Thyroid gland (tissue), 4 donors: ENCODE measurements at regions not wholly inside any gene's neighbourhood (a gene's known extent, or its start where the extent isn't known, plus 50 kb on each side); places are given as distances from the start of the nearest gene placed in this dataset.

ENCODE experiments used
- DNase-seq, 2 donors: peaks; one replicate each; pipeline ENCODE4 v3.0.0-alpha.2; 2019
- H3K27ac ChIP-seq, 3 donors: fragments of 200-600 bp; sonication (generic); 1 replicate in 2 of 3; 2 replicates in 1 of 3; pipeline ENCODE4 v1.5.1; 2016 to 2019; ENCODE audit warnings: mild to moderate bottlenecking in 1 of 3, moderate library complexity in 1 of 3
- H3K27me3 ChIP-seq: fragments of 200-600 bp; sonication (generic); one replicate; pipeline ENCODE4 v1.5.1; 2019
- H3K36me3 ChIP-seq, 2 donors: fragments of 200-600 bp; sonication (generic); one replicate each; pipeline ENCODE4 v1.5.1; 2016 to 2019
- H3K4me1 ChIP-seq, 2 donors: fragments of 200-600 bp; sonication (generic); one replicate each; pipeline ENCODE4 v1.5.1; 2017 to 2019
- H3K4me3 ChIP-seq, 3 donors: fragments of 200-600 bp; sonication (generic); replicated peaks in 1 of 3; 1 replicate in 2 of 3; 2 replicates in 1 of 3; pipeline ENCODE4 v1.5.1; 2016; ENCODE audit warnings: mild to moderate bottlenecking in 1 of 3
- H3K9me3 ChIP-seq: fragments of 200-600 bp; sonication (generic); one replicate; pipeline ENCODE4 v1.5.1; 2017
- POLR2A ChIP-seq, 2 donors: fragments of 450-650 bp; IDR thresholded peaks; one replicate each; pipeline ENCODE4 v1.6.1; 2017; ENCODE audit warnings: antibody characterized with exemption in 2 of 2, mild to moderate bottlenecking in 2 of 2, moderate library complexity in 1 of 2
- WGBS, 2 donors: methylation state at CpG; one replicate each; pipeline ENCODE4 v1.1.5; 2017; 5-methylcytosine and 5-hydroxymethylcytosine counted together
- intact Hi-C: fragments of 100-400 bp; cut with DNase I; formaldehyde crosslinking; loops from one replicate; pipeline ENCODE4 v1.15.1; 2023
- TF ChIP-seq, protein P1 (sequence below), 6 experiments: fragments of 200-600 bp in 3 of 6; fragments of 450-650 bp in 3 of 6; sonication (generic) in 3 of 6; IDR thresholded peaks; one replicate each; pipeline ENCODE4 v1.5.1; 2016 to 2019; ENCODE audit warnings: antibody characterized with exemption in 6 of 6, mild to moderate bottlenecking in 2 of 6, inconsistent platforms in 1 of 6, moderate library complexity in 1 of 6

DNA sequence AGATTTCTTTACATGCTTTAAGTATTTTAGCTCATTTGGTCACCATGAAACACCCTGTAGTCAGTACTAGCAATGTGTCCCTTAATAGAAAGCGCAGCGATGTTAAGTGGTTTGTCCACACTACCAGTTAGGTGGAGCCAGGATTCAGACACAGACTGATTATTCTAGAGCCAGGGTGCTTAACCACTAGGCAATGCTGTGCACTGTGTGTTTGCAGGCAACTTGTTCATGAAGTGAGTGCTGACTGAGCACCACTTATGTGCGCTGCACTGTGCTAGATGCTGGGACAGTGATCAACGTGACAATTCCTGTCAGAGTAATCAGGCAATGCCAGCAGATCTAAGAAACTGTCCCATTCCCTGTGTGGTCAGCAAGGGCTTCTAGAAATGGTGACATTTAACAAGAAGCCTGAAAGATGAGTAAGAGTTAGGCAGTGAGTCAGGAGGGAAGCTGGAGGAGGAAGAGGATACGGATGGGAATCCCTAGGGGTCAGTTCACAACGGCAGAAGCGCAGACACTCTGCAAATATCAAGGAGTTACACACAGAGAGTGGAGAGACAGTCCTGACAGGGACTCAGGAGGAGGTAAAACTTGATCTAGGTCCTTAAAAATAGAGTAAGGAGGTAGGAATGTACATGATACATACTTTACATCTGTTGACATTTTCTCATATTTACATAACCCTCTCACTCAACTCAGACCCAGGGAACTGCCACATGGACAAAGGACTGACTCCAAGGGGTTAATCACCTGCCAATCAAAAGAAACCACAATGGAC lies 69.7 kb upstream of the EGR2 start:
- DNase-seq: peak; percentile 16 to 25
- no peaks in the 10 kb centered on the region for H3K36me3 ChIP-seq
- TF ChIP-seq, protein P1, sequence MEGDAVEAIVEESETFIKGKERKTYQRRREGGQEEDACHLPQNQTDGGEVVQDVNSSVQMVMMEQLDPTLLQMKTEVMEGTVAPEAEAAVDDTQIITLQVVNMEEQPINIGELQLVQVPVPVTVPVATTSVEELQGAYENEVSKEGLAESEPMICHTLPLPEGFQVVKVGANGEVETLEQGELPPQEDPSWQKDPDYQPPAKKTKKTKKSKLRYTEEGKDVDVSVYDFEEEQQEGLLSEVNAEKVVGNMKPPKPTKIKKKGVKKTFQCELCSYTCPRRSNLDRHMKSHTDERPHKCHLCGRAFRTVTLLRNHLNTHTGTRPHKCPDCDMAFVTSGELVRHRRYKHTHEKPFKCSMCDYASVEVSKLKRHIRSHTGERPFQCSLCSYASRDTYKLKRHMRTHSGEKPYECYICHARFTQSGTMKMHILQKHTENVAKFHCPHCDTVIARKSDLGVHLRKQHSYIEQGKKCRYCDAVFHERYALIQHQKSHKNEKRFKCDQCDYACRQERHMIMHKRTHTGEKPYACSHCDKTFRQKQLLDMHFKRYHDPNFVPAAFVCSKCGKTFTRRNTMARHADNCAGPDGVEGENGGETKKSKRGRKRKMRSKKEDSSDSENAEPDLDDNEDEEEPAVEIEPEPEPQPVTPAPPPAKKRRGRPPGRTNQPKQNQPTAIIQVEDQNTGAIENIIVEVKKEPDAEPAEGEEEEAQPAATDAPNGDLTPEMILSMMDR (IDR thresholded peaks at IDR 0.05): no peak
- TF ChIP-seq POLR2A (IDR thresholded peaks at IDR 0.05): no peak
- no peaks in the 10 kb centered on the region for H3K27me3 ChIP-seq
- intact Hi-C loops: no loop called here
- H3K4me1 ChIP-seq: no peaks in the 10 kb centered on the region
- H3K27ac ChIP-seq: no peak overlapping the region
- H3K9me3 ChIP-seq: no peaks in the 10 kb centered on the region
- H3K4me3 ChIP-seq: no peak overlapping the region
- 38 to 48% methylated on average over 7 of the region's 7 CpGs for WGBS, 2 donors

DNA sequence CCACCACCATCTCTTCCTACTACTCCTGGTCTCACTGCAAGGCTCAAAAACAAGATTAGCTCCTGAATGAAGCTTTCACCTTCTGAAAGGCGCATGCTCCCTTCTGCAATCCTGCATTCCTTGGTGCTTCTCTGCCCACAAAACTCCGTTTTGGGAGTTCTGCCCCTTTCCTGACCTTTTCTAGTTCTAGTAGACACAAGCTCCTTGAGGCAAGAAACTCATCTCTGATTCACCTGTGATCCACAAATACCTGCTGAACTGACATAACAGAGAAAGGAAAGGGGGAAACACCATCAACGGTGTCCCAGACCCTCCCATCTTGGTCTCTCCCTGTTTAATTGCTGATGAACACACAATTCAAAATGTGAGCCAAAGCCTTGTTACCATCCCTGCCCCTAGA lies 64.0 kb upstream of the EGR2 start:
- intact Hi-C loops: no loop called here
- H3K27ac ChIP-seq: no peak overlapping the region
- H3K9me3 ChIP-seq: no peaks in the 10 kb centered on the region
- 86 to 87% methylated on average over 3 of the region's 3 CpGs for WGBS, 2 donors
- H3K27me3 ChIP-seq: no peaks in the 10 kb centered on the region
- TF ChIP-seq, protein P1 (IDR thresholded peaks at IDR 0.05): no peak
- no peak for TF ChIP-seq POLR2A (IDR thresholded peaks at IDR 0.05)
- no peaks in the 10 kb centered on the region for H3K4me1 ChIP-seq
- no peaks in the 10 kb centered on the region for H3K36me3 ChIP-seq
- no peak for DNase-seq
- H3K4me3 ChIP-seq: no peak overlapping the region

DNA sequence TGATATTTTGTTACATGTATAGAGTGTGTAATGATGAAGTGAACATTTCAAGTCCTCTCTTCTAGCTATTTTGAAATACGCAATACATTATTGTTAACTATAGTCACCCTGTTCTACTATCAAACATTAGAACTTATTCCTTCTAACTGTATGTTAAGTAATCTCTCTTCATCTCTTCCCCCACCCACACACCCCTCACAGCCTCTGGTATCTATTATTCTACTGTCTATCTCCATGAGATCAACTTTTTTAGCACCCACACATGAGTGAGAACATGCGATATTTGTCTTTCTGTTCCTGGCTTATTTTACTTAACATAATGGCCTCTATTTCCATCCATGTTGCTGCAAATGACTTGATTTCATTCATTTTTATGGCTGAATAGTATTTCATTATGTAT lies 57.7 kb upstream of the EGR2 start:
- WGBS, 2 donors: 88 to 97% methylated on average over 2 of the region's 2 CpGs
- Histone ChIP-seq H3K36me3 (no peaks in the 10 kb centered on the region), H3K9me3 (no peaks in the 10 kb centered on the region), H3K27ac (no peak overlapping the region), H3K27me3 (no peaks in the 10 kb centered on the region), H3K4me3 (no peak overlapping the region), H3K4me1 (no peaks in the 10 kb centered on the region)
- TF ChIP-seq, protein P1 (IDR thresholded peaks at IDR 0.05): no peak
- TF ChIP-seq POLR2A (IDR thresholded peaks at IDR 0.05): no peak
- DNase-seq: no peak
- intact Hi-C loops: no loop called here

DNA sequence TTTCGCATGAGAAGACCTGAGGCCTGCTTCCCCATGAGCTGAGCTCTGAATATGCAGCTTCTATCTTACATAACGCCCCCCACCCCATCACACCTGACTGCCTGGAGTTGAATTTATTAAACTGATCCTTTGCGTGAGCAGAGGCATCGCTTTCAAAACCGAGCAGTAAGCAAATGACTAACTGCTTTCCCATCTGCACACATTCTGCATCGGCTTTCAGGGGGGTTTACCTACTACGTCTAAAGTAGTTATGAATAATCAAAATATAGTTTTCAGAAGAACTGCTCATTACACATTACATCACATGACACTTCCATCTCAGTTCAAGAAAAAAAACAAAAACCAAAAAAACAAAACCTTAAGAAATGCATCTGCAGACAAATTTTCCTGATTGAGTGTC lies 54.7 kb upstream of the EGR2 start:
- WGBS, 2 donors: 86 to 90% methylated on average over 7 of the region's 7 CpGs
- no peak overlapping the region for H3K4me3 ChIP-seq
- H3K27ac ChIP-seq: no peak overlapping the region
- TF ChIP-seq, protein P1 (IDR thresholded peaks at IDR 0.05): no peak
- no peak for TF ChIP-seq POLR2A (IDR thresholded peaks at IDR 0.05)
- no peaks in the 10 kb centered on the region for H3K27me3 ChIP-seq
- H3K4me1 ChIP-seq: no peaks in the 10 kb centered on the region
- H3K36me3 ChIP-seq: no peaks in the 10 kb centered on the region
- intact Hi-C loops: no loop called here
- DNase-seq: no peak
- H3K9me3 ChIP-seq: no peaks in the 10 kb centered on the region

DNA sequence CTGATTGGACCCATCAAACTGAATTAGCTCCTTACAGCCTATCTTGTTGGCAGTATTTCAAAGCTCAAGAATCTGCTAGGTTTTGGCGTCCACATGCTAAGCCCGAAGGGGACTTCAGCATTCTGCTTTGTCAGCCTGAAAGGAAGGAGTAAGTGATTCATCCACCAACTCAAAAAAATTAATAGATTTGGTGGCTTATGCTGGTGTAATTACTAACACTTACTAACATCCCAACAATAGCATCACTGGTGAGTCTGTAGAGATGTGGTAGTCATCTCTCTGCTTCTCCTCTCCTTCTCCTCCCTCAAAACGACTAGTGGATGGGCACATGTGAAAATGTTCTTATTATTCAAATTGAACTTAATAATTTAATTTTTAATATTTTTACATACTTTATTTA lies 53.8 kb upstream of the EGR2 start:
- no peak for DNase-seq
- TF ChIP-seq, protein P1 (IDR thresholded peaks at IDR 0.05): no peak
- no peak for TF ChIP-seq POLR2A (IDR thresholded peaks at IDR 0.05)
- WGBS, 2 donors: 88 to 89% methylated on average over 3 of the region's 3 CpGs
- Histone ChIP-seq H3K4me3 (no peak overlapping the region), H3K36me3 (no peaks in the 10 kb centered on the region), H3K27me3 (no peaks in the 10 kb centered on the region), H3K4me1 (no peaks in the 10 kb centered on the region), H3K9me3 (no peaks in the 10 kb centered on the region), H3K27ac (no peak overlapping the region)
- intact Hi-C loops: no loop called here
